GM12878 (cell line): ENCODE measurements at regions not wholly inside any gene's neighbourhood (a gene's known extent, or its start where the extent isn't known, plus 50 kb on each side); places are given as distances from the start of the nearest gene placed in this dataset.

ENCODE experiments used
- ATAC-seq: fragments of 200-7000 bp; cut with Tn5 transposase; 3 replicates; pipeline ENCODE4 v1.9.1; 2020; ENCODE audit warnings: mild to moderate bottlenecking, moderate library complexity
- BruUV-seq: library from RNA; stranded (reverse); fragments of 400-500 nt; replicated peaks from 2 replicates; lab custom pipeline; 2021; lab: Mats Ljungman, UMichigan
- CTCF ChIA-PET: fragments of 300-600 bp; sonication (Branson Sonifier 250); formaldehyde crosslinking; extraction: SDS; loops from one replicate; lab custom pipeline; 2021; ENCODE audit warnings: inconsistent platforms; lab: Yijun Ruan, JAX
- POLR2A ChIA-PET: fragments of 350-600 bp; formaldehyde crosslinking; extraction: SDS; loops from one replicate; lab custom pipeline; 2021; ENCODE audit warnings: inconsistent platforms; lab: Charles Lee
- RAD21 ChIA-PET: fragments of 300-600 bp; sonication (Branson Sonifier 250); formaldehyde crosslinking; loops from one replicate; lab custom pipeline; 2023; ENCODE audit warnings: antibody characterized with exemption; ENCODE audit not compliant: unreplicated experiment; lab: Charles Lee
- SMC1A ChIA-PET: fragments of 300-600 bp; sonication (Branson Sonifier 250); formaldehyde crosslinking; loops from one replicate; lab custom pipeline; 2023; ENCODE audit not compliant: unreplicated experiment, uncharacterized antibody; lab: Charles Lee
- DNase-seq: peaks from one replicate; pipeline ENCODE4 v3.0.0-alpha.2; 2011; ENCODE audit warnings: low read depth, low spot score
- FAIRE-seq: peaks from 3 replicates; lab custom pipeline; 2011; peaks lifted over from hg19 to GRCh38; lab: Jason Lieb, UNC
- H2AFZ ChIP-seq: 2 replicates; pipeline ENCODE4 v1.6.0; 2011; ENCODE audit warnings: low read depth, low read length, control low read depth; ENCODE audit not compliant: control insufficient read depth
- H3K27ac ChIP-seq: 2 replicates; pipeline ENCODE4 v1.5.1; 2011; ENCODE audit warnings: control low read depth; ENCODE audit not compliant: control insufficient read depth, insufficient read depth
- H3K27me3 ChIP-seq, 2 experiments: replicated peaks in 1 of 2; 2 replicates each; pipeline versions ENCODE4 v1.6.0 to v1.6.1; 2011; ENCODE audit warnings: low read length in 1 of 2; ENCODE audit not compliant: control insufficient read depth in 2 of 2, insufficient read depth in 2 of 2
- H3K36me3 ChIP-seq, 2 experiments: 2 replicates each; pipeline ENCODE4 v1.5.1; 2011; ENCODE audit warnings: low read length in 1 of 2; ENCODE audit not compliant: control insufficient read depth in 2 of 2, insufficient read depth in 2 of 2
- H3K4me1 ChIP-seq: 2 replicates; pipeline ENCODE4 v1.6.1; 2011; ENCODE audit warnings: mild to moderate bottlenecking, low read length, moderate library complexity, mixed read lengths; ENCODE audit not compliant: control insufficient read depth, insufficient read depth
- H3K4me2 ChIP-seq: 2 replicates; pipeline ENCODE4 v1.6.0; 2011; ENCODE audit warnings: control low read depth; ENCODE audit not compliant: control insufficient read depth, insufficient read depth
- H3K4me3 ChIP-seq: fragments of 200-600 bp; sonication (generic); 2 replicates; pipeline ENCODE4 v1.5.1; 2016
- H3K79me2 ChIP-seq: 2 replicates; pipeline ENCODE4 v1.6.0; 2011; ENCODE audit warnings: low read length; ENCODE audit not compliant: control insufficient read depth, insufficient read depth
- H3K9ac ChIP-seq: 2 replicates; pipeline ENCODE4 v1.8.0; 2011; ENCODE audit warnings: low read length, control low read depth, mixed read lengths; ENCODE audit not compliant: control insufficient read depth, insufficient read depth
- H3K9me3 ChIP-seq: replicated peaks from 3 replicates; pipeline ENCODE4 v1.5.1; 2011; ENCODE audit warnings: mild to moderate bottlenecking, low read length; ENCODE audit not compliant: control insufficient read depth, insufficient read depth
- H4K20me1 ChIP-seq: 2 replicates; pipeline ENCODE4 v1.6.0; 2011; ENCODE audit not compliant: control insufficient read depth, insufficient read depth
- BACH1 ChIP-seq: fragments of 450-650 bp; IDR thresholded peaks from 2 replicates; pipeline ENCODE4 v1.6.1; 2017; ENCODE audit warnings: mild to moderate bottlenecking, borderline replicate concordance
- CHD1 ChIP-seq: IDR thresholded peaks from 2 replicates; pipeline ENCODE4 v1.6.1; 2012; ENCODE audit warnings: low read depth, low read length, improper control_type of control experiment
- GABPA ChIP-seq: IDR thresholded peaks from 2 replicates; pipeline ENCODE4 v1.6.1; 2014; ENCODE audit warnings: antibody characterized with exemption, low read depth, mild to moderate bottlenecking, inconsistent platforms
- NFIC ChIP-seq: IDR thresholded peaks from 2 replicates; pipeline ENCODE4 v1.6.1; 2012; ENCODE audit warnings: low read depth, mild to moderate bottlenecking, inconsistent platforms, low read length, moderate library complexity
- NR2C1 ChIP-seq: fragments of 450-650 bp; IDR thresholded peaks from 2 replicates; pipeline ENCODE4 v1.6.1; 2017; ENCODE audit warnings: antibody characterized with exemption, mild to moderate bottlenecking, moderate library complexity
- NR2C2 ChIP-seq: IDR thresholded peaks from 2 replicates; pipeline ENCODE4 v1.6.1; 2011; ENCODE audit warnings: borderline replicate concordance, low read depth; ENCODE audit not compliant: control insufficient read depth, insufficient read length
- PML ChIP-seq: IDR thresholded peaks from 2 replicates; pipeline ENCODE4 v1.6.1; 2012; ENCODE audit warnings: low read length, inconsistent platforms
- RAD21 ChIP-seq: IDR thresholded peaks from 2 replicates; pipeline ENCODE4 v1.6.1; 2011; ENCODE audit warnings: mild to moderate bottlenecking, low read depth, low read length, moderate library complexity; ENCODE audit not compliant: insufficient read depth
- STAT1 ChIP-seq: fragments of 450-650 bp; conservative IDR thresholded peaks from 2 replicates; pipeline ENCODE4 v1.6.1; 2014; ENCODE audit warnings: antibody characterized with exemption, mild to moderate bottlenecking
- SUPT20H ChIP-seq: IDR thresholded peaks from 2 replicates; pipeline ENCODE4 v1.6.1; 2011; ENCODE audit warnings: low read depth, mild to moderate bottlenecking, low read length, moderate library complexity, borderline replicate concordance; ENCODE audit not compliant: control insufficient read depth
- SUZ12 ChIP-seq: fragments of 200-600 bp; sonication (generic); IDR thresholded peaks from one replicate; pipeline ENCODE4 v1.6.1; 2018; ENCODE audit warnings: antibody characterized with exemption, mild to moderate bottlenecking; ENCODE audit not compliant: unreplicated experiment
- YY1 ChIP-seq: IDR thresholded peaks from 2 replicates; pipeline ENCODE4 v1.6.1; 2011; ENCODE audit warnings: low read depth, mild to moderate bottlenecking, low read length
- WGBS: methylation state at CpG from one replicate; pipeline ENCODE4 v1.1.6; 2016; ENCODE audit warnings: low lambda C conversion rate; ENCODE audit not compliant: insufficient replicate concordance, insufficient coverage; ENCODE audit errors: missing lambda C conversion rate; 5-methylcytosine and 5-hydroxymethylcytosine counted together
- in situ Hi-C: fragments of 300-500 bp; cut with MboI; formaldehyde crosslinking; loops from 9 replicates; pipeline ENCODE4 v1.14.3; 2018; ENCODE audit warnings: mixed read lengths
- intact Hi-C: fragments of 100-400 bp; cut with micrococcal nuclease; formaldehyde crosslinking; loops from one replicate; pipeline ENCODE4 v1.14.2; 2022; ENCODE audit not compliant: unreplicated experiment
- TF ChIP-seq, protein P1 (sequence below): fragments of 450-650 bp; IDR thresholded peaks from 2 replicates; pipeline ENCODE4 v1.6.1; 2017; ENCODE audit warnings: mild to moderate bottlenecking
- TF ChIP-seq, protein P2 (sequence below): fragments of 450-650 bp; IDR thresholded peaks from 2 replicates; pipeline ENCODE4 v1.6.1; 2017; ENCODE audit warnings: borderline replicate concordance
- TF ChIP-seq, protein P3 (sequence below): IDR thresholded peaks from 2 replicates; pipeline ENCODE4 v1.6.1; 2011; ENCODE audit warnings: mild to moderate bottlenecking, low read depth, low read length, moderate library complexity; ENCODE audit not compliant: insufficient replicate concordance

- no peak for TF ChIP-seq GABPA
- TF ChIP-seq, protein P1, sequence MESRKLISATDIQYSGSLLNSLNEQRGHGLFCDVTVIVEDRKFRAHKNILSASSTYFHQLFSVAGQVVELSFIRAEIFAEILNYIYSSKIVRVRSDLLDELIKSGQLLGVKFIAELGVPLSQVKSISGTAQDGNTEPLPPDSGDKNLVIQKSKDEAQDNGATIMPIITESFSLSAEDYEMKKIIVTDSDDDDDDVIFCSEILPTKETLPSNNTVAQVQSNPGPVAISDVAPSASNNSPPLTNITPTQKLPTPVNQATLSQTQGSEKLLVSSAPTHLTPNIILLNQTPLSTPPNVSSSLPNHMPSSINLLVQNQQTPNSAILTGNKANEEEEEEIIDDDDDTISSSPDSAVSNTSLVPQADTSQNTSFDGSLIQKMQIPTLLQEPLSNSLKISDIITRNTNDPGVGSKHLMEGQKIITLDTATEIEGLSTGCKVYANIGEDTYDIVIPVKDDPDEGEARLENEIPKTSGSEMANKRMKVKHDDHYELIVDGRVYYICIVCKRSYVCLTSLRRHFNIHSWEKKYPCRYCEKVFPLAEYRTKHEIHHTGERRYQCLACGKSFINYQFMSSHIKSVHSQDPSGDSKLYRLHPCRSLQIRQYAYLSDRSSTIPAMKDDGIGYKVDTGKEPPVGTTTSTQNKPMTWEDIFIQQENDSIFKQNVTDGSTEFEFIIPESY: no peak
Observed at GRCh38 chr10:90458571-90458970, 399.3 kb downstream of the HTR7 start (continued).

GRCh38 chr10:90461437-90462155 lies 396.2 kb downstream of the HTR7 start:
- Histone ChIP-seq H2AFZ (no peak overlapping the region), H3K4me2 (no peak overlapping the region), H3K4me1 (no peaks in the 10 kb centered on the region), H3K9ac (no peak overlapping the region)
- SMC1A ChIA-PET: no interaction called here
- intact Hi-C loops: no loop called here
- POLR2A ChIA-PET: no interaction called here
- 18% methylated on average over 4 of the region's 4 CpGs for WGBS
- TF ChIP-seq BACH1 (no peak), SUZ12 (no peak), RAD21 (no peak), SUPT20H (no peak), YY1 (no peak), NR2C2 (no peak), CHD1 (no peak), PML (no peak), NR2C1 (no peak), NFIC (no peak), STAT1 (no peak)
- TF ChIP-seq, protein P2, sequence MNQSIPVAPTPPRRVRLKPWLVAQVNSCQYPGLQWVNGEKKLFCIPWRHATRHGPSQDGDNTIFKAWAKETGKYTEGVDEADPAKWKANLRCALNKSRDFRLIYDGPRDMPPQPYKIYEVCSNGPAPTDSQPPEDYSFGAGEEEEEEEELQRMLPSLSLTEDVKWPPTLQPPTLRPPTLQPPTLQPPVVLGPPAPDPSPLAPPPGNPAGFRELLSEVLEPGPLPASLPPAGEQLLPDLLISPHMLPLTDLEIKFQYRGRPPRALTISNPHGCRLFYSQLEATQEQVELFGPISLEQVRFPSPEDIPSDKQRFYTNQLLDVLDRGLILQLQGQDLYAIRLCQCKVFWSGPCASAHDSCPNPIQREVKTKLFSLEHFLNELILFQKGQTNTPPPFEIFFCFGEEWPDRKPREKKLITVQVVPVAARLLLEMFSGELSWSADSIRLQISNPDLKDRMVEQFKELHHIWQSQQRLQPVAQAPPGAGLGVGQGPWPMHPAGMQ: no peak
- TF ChIP-seq, protein P3, sequence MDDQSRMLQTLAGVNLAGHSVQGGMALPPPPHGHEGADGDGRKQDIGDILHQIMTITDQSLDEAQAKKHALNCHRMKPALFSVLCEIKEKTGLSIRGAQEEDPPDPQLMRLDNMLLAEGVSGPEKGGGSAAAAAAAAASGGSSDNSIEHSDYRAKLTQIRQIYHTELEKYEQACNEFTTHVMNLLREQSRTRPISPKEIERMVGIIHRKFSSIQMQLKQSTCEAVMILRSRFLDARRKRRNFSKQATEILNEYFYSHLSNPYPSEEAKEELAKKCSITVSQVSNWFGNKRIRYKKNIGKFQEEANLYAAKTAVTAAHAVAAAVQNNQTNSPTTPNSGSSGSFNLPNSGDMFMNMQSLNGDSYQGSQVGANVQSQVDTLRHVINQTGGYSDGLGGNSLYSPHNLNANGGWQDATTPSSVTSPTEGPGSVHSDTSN: no peak
- TF ChIP-seq, all 136 proteins: peak for 0
- Histone ChIP-seq H3K36me3 (no peaks in the 10 kb centered on the region), H3K27me3 (no peaks in the 10 kb centered on the region; a peak in 1 of 4 replicates), H3K79me2 (no peaks in the 10 kb centered on the region), H4K20me1 (no peaks in the 10 kb centered on the region), H3K9me3 (no peaks in the 10 kb centered on the region), H3K27ac (no peak overlapping the region), H3K4me3 (no peak overlapping the region)
- RAD21 ChIA-PET: no interaction called here
- CTCF ChIA-PET: no interaction called here
- ATAC-seq: no peak
- no TSS peak for BruUV-seq
- FAIRE-seq: no peak
- in situ Hi-C loops: no loop called here
- no peak for DNase-seq
